Spleen (tissue), 7 donors: ENCODE measurements at regions not wholly inside any gene's neighbourhood (a gene's known extent, or its start where the extent isn't known, plus 50 kb on each side); places are given as distances from the start of the nearest gene placed in this dataset.

Source experiments
- CTCF ChIP-seq, 11 experiments: fragments of 200-600 bp in 7 of 11; fragments of 450-650 bp in 4 of 11; sonication (generic) in 4 of 11; IDR thresholded peaks in 8 of 11; conservative IDR thresholded peaks in 3 of 11; 1 replicate in 7 of 11; 2 replicates in 4 of 11; pipeline versions ENCODE4 v1.4.0 to v1.8.0; 2016 to 2021; ENCODE audit warnings: antibody characterized with exemption in 11 of 11, inconsistent platforms in 4 of 11, mild to moderate bottlenecking in 1 of 11
- POLR2A ChIP-seq, 3 donors: fragments of 450-650 bp; IDR thresholded peaks; one replicate each; pipeline ENCODE4 v1.5.1; 2017; ENCODE audit warnings: antibody characterized with exemption in 3 of 3, mild to moderate bottlenecking in 1 of 3
- donor health status: DM: no; HTN: no; CAD: no; lungs with moderate emphysema.
- donor health status: DM: no; HTN: no; CAD: no.
- donor health status: DM: no; HTN: no; CAD: no.

DNA sequence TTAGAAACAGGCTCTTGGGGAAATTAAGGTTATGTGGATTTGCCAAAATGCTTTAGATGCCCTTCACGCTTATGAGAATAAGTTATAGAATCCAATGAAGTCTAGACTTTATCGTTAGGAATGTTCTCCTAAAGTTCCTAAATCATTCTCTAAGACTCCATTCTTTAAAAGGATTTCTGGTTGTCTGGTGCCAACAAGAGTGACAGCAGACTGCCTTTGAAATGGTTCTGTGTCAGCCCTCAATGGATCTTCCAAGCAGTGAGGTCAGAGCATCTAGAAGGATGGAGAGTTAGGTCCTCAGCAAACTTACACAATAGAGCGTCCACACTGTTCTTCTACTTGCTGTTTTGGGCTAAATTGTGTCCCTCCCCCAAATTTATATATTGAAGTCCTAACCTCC lies 473.3 kb downstream of the GATA3 start:
- no peak for TF ChIP-seq CTCF (IDR thresholded peaks at IDR 0.05 in 8 of 11, conservative IDR thresholded peaks at IDR 0.05 in 3 of 11)
- TF ChIP-seq POLR2A (IDR thresholded peaks at IDR 0.05), result no peak
